Hepatocyte (in vitro differentiated cells): ENCODE measurements at regions not wholly inside any gene's neighbourhood (a gene's known extent, or its start where the extent isn't known, plus 50 kb on each side); places are given as distances from the start of the nearest gene placed in this dataset.

Experiments used
- CTCF ChIP-seq: fragments of 200-600 bp; sonication (generic); IDR thresholded peaks from 2 replicates; pipeline ENCODE4 v1.5.1; 2016; ENCODE audit warnings: antibody characterized with exemption, mild to moderate bottlenecking; ENCODE audit not compliant: poor library complexity
- EZH2 ChIP-seq: fragments of 200-600 bp; sonication (generic); IDR thresholded peaks from 2 replicates; pipeline ENCODE4 v1.6.1; 2016; ENCODE audit warnings: antibody characterized with exemption, mild to moderate bottlenecking, borderline replicate concordance

- no peak for TF ChIP-seq EZH2
- TF ChIP-seq CTCF: no peak
These were observed 723.7 kb upstream of the AGA start for GRCh38 chr4:178165951-178166308.
